ENCODE measurements at regions not wholly inside any gene's neighbourhood (a gene's known extent, or its start where the extent isn't known, plus 50 kb on each side); places are given as distances from the start of the nearest gene placed in this dataset.

GRCh38 chr2:241924069-241924908 is 54.8 kb downstream of the RTP5 start:
- no peak for FAIRE-seq

- FAIRE-seq = no peak
Measured at GRCh38 chr2:241924909-241925250, 55.4 kb downstream of the RTP5 start.

- FAIRE-seq = no peak
Measured at GRCh38 chr2:241925277-241925676, 55.7 kb downstream of the RTP5 start.

DNA sequence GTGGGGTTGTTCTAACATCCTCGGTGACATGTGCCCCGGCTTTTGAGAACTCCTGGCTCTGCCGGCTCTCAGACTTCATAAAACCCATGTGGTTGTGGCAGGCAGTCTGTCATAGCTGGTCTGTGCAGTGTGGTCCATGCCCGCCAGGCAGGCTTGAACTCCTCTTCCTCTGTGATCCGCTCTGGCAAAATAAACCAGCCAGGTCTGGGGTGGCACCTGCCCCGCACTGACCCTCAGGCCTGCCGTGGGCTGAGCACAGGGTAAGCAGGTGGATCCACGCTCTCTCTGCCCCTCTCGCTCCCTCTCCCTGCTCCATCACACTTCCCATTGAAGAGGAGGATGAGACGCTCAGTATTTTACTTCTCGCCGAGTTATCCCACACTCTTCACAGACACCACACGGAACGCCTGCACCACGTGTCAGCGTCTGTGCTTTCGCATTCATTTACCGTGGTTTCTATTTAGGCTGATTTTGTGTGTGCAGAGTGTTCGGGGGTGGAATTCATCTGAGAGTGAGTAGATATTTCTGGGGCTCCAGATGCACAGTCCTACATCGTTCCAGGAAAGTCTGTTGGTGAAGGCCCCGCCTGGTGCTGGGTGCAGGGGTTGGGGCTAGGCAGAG is 56.4 kb downstream of the RTP5 start:
- FAIRE-seq = no peak

DNA sequence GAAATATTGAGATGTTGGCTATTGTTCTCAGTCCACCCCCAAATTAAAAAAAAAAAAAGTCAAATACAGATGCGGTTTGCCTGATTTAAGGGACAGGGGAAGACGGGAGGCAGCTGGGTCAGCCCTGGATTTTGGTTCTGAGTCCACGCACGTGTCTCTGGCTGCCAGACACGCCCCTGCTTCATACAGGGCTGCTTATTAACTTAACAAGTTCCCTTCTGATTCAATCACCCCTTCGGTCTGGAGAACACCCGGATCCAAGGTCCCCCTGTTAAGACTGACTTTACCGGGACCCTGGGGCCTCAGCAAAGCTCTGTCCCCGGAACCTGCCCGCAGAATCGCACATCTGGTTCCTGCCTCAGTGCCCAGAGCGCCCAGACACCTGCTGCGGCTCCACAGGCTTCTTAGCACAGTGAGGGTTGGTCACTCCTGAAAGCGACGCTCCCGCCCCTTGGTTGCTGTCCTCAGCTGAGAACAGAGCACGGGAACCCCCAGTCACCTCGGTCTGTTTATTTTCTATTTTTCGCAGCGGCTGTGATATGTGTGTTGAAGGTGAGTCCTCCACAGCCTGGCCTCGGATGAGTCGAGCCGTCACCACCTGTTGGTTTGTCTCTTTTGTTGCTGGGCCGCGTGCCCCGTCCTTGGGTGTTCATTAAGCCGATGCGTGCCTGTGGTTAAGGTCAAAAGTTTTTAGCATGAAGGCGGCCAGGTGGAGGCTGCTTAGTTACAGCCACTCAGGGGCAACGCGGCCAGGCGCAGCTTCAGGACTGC is 57.2 kb downstream of the RTP5 start:
- no peak for FAIRE-seq

- FAIRE-seq = no peak
Measured at GRCh38 chr2:241929551-241930490, 60.3 kb downstream of the RTP5 start.

DNA sequence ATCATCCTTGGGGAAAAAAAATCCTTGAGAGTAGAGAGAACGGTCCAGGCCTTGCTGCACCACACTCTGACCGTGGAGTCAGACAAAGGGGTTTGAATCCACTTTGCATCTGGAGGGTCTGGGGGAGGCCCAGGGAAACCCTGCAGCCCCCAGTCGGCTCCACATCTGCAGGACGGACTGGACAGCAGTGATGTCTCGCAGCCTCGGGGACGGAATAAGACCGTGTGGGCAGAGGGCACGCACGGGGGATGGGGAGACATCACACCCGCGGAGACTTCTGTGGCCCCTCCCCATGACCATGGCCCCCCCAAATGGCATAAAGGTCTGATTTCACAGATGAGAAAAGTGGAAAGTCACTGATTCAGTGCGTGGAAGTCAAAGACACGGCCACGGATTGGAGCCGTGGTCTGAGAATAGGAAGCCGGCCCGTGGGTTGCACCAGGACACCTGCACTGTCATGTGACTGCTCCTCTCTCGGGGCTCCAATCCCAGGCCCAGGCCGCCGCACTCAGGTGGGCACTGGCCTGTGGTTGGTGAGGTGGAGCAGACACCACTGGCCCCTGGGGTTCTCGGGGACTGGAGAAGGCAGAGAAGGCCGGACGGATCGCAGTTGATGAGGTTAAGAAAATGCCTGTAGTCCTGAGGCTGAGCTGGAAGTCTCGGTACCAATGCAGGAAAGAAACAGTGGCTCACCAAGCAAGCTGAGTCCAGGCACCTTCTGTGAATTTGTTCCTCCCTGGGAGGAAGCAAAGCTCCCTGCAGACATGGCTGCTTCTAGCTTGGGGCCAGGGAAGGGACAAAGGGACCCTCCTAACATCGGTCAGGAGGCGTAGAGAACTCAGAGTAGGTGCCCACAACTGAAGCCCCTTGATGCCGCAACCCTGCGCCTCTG is 61.8 kb downstream of the RTP5 start:
- FAIRE-seq = no peak

GRCh38 chr2:241931976-241932898 is 62.7 kb downstream of the RTP5 start:
- no peak for FAIRE-seq

DNA sequence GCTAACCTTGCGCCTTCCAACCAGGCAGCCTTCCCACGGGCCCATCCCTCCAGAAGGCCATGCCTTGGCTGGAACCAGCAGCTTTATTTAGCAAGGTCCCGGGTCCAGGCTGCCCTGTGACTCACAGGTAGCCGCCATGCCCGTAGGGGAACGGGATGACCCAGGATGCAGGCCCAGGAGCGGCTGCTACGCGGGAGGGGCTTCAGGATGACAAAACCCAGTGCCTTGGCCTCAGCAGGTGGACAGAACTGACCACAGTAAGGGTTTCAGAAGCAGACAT is 63.3 kb downstream of the RTP5 start:
- no peak for FAIRE-seq

GRCh38 chr2:241933179-241933911 is 63.8 kb downstream of the RTP5 start:
- no peak for FAIRE-seq

- FAIRE-seq = no peak
Measured at GRCh38 chr2:241935314-241935713, 65.8 kb downstream of the RTP5 start.

DNA sequence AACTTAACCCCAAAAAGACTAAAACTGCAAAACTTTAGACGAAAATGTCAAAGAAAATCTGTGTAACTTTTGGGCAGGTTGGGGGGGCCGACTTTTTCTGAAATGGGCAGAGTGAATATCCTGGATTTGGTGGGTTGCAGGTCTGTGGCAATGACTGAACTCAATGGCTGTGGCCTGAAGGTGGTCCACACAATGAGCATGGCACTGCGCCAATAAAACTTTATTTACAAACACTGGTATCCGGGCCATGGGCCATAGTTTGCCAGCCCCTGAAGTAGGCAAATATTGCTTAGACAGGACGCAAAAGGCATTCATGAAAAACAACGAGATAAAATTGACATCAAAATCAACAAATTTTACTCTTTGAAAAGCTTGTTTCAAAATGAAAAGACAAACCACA is 66.2 kb downstream of the RTP5 start:
- FAIRE-seq = no peak

DNA sequence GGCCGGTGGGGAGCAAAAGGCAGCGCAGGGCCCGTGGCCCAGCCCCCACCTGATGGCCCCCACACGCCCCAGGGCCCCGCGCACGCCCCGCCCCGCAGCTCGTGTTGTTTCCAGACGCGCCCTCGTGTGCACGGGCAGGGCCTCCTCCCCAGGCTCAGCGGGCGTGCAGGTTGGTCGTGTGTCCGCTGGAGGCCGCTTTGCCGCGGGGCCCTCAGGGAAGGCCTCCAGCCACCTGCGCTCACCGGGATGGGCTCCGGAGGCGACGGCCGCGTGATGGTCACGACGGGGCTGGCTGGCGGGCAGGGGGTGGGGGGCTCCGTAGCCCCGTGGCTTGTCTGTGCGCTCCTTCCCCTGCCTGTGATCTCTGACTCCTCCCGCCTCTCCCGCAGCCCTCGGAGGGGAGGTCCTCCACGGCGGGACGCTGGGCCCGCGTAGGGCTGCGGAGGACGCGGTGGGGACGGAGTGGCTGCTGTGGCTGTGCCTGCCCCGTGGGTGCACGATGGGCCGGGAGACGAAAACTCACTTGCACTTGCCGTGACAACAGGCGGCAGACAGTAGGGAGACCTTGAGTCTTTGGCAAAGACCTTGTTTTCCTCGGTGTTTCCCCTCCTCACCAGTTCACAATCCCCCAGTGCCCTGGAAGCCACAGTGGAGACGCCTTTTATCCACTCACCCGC is 67.1 kb downstream of the RTP5 start:
- FAIRE-seq = no peak

GRCh38 chr2:241937297-241937696 is 67.8 kb downstream of the RTP5 start:
- FAIRE-seq = no peak

DNA sequence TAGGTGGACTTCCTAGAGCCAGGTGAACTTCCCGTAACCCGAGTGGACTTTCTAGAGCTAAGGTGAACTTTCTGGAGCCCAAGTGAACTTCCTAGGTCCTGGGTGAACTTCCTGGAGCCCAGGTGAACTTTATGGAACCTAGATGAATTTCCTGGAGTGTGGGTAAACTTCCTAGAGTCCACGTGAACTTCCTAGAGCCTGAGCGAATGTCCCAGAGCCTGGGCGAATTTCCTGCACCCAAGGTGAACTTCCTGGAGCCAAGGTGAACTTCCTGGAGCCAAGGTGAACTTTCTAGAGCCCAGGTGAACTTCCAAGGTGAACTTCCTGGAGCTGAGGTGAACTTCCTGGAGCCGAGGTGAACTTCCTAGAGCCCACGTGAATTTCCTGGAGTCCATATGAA is 70.0 kb downstream of the RTP5 start:
- FAIRE-seq = no peak

DNA sequence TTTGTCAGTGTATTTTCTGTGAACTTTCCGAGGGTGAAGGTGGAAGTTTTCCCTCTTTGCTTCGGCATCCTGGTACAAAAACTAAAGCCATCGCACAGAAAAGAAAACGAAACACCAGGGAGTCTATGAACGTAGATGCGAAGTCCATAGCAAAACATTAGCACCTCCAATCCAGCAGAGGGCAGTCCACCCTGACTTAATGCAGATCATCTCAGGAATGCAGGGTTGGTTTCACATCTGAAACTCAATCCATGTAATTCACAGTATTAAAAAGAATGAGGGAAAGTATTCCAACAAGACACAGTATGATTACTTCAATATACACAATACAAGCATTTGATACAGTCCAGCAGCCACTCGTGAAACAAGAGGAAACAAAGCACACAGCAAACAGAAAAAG is 70.8 kb downstream of the RTP5 start:
- FAIRE-seq = no peak

DNA sequence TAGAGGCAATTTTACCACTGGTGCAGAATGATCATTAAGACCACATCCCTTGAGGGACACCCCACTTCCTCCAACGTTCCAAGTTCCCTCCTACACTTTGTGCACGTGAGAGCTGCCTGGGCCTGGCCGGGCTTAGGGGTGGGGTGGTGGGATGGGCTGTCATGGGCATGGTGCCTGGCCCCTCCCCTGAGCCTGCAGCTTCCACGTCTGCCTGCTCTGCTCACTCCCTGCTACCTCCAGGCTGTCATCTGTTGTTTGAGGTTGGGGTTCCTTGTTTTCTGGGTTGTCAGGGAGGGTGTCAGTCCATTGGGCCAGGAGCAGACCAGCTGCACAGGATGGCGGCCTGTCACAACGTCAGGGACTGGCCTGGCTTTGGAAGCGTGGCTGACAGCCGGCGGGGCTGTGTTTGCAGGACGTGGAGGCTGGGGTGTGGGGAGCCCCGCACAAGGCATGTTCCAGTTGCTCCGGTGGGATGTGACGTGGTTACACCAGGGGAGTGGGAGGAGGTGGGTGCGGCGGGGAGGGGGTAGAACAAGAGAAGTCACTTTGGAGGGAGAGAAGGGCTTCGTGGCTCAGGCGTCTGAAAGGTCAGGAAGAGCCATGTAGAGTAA is 72.3 kb downstream of the RTP5 start:
- no peak for FAIRE-seq

DNA sequence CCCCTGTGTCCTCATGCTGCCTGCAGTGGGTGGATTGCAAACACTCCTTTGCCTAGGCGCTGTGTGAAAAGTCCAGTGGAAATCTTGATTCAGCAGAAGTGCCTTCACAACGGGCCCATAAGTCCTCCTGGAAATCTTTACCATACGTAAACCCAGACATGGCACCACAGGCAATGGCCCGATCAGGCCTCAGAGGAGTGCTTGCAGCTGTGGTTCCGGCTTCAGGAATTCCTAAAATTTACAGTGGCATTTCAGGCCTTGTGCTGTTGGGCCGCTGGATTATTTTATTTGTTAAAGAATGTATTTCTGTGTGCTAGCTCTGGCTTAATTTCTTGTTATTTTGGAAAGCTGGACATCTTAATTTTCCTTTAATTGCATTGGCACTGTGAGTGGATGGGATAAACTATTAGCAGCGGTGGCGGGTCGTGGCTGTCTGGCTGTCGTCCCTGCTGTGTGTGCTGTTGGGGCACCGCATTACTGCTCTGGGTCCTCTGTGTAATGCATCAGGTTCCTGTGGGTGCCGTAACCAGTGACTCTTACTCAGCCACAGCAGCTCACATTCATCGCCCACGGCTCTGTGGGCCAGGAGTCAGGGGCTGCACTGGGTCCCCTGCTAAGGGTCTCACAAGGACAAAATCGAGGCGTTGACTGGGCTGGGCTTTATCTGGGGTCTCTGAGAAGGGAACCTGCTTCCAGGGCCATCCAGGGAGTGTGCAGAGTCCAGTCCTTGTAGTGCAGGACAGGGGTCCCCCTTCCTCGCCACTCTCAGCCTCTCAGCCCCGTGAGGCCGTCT is 73.1 kb downstream of the RTP5 start:
- no peak for FAIRE-seq
